Muscle layer of duodenum (tissue), 2 donors: ENCODE measurements at regions not wholly inside any gene's neighbourhood (a gene's known extent, or its start where the extent isn't known, plus 50 kb on each side); places are given as distances from the start of the nearest gene placed in this dataset.

Experiments used
- H3K27ac ChIP-seq: one replicate; pipeline ENCODE4 v1.7.0; 2013; ENCODE audit warnings: mild to moderate bottlenecking, low read length
- H3K27me3 ChIP-seq: one replicate; pipeline ENCODE4 v1.7.0; 2013; ENCODE audit warnings: low read depth, mild to moderate bottlenecking, control low read depth, low read length
- H3K36me3 ChIP-seq, 2 donors: one replicate each; pipeline ENCODE4 v1.7.0; 2013; ENCODE audit warnings: low read length in 2 of 2, control low read depth in 1 of 2, mild to moderate bottlenecking in 1 of 2; ENCODE audit not compliant: insufficient read depth in 2 of 2, control insufficient read depth in 1 of 2
- H3K4me1 ChIP-seq, 2 donors: one replicate each; pipeline ENCODE4 v1.7.0; 2013; ENCODE audit warnings: low read length in 2 of 2, mild to moderate bottlenecking in 2 of 2, control low read depth in 1 of 2, moderate library complexity in 1 of 2; ENCODE audit not compliant: insufficient read depth in 2 of 2, control insufficient read depth in 1 of 2
- H3K4me3 ChIP-seq, 2 donors: one replicate each; pipeline ENCODE4 v1.7.0; 2013; ENCODE audit warnings: low read length in 2 of 2, low read depth in 1 of 2, mild to moderate bottlenecking in 1 of 2
- H3K9me3 ChIP-seq, 2 donors: one replicate each; pipeline ENCODE4 v1.7.0; 2013; ENCODE audit warnings: low read length in 2 of 2, control low read depth in 1 of 2, mild to moderate bottlenecking in 1 of 2; ENCODE audit not compliant: control insufficient read depth in 1 of 2
- donor health status: healthy.

DNA sequence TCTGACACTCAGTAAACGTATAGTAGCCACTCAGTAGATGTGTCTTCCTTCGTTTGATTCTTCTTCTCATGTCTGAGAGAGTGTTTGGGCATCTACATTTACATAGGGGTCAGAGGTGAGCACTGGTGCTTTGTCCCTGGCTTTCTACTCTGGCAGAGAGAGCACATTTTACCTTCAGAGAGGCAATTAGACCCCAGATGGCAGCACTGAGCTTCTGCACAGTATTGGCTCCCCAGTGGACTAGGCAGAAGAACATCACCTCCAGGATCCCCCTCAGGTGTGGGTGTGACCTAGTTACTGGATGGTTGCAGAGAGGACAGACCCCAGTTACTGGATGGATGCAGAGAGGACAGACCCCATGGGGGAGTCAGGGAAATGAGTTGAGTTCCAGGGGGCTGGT, 327.2 kb downstream of the DHX35 start:
- Histone ChIP-seq H3K9me3 (no peaks in the 10 kb centered on the region), H3K4me3 (no peak overlapping the region), H3K27ac (no peak overlapping the region), H3K27me3 (no peaks in the 10 kb centered on the region), H3K36me3 (no peaks in the 10 kb centered on the region), H3K4me1 (no peaks in the 10 kb centered on the region)

DNA sequence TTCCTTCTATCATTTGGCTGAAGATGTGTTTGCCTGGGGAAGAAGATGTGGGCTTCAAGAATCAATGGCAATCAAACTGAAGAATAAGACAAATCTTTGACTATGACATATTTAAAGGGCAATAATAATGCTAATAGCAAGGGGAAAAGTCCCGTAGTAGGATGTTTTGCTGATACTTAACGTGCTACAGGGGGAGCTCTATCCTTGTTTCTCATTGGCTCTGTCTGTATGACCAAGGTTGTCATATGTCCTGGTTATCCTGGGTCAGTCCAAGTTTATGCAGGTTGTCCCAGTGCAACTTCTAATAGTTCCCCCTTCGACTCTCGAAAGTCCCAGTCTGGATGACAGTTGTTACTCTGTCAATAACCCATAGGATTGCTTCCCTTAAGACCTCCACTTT, 321.3 kb downstream of the DHX35 start:
- Histone ChIP-seq H3K36me3 (no peaks in the 10 kb centered on the region), H3K9me3 (no peaks in the 10 kb centered on the region), H3K27me3 (no peaks in the 10 kb centered on the region), H3K27ac (no peak overlapping the region), H3K4me1 (peaks cover 0 to 6% of the 10 kb centered on the region in 2 donors), H3K4me3 (no peak overlapping the region)

DNA sequence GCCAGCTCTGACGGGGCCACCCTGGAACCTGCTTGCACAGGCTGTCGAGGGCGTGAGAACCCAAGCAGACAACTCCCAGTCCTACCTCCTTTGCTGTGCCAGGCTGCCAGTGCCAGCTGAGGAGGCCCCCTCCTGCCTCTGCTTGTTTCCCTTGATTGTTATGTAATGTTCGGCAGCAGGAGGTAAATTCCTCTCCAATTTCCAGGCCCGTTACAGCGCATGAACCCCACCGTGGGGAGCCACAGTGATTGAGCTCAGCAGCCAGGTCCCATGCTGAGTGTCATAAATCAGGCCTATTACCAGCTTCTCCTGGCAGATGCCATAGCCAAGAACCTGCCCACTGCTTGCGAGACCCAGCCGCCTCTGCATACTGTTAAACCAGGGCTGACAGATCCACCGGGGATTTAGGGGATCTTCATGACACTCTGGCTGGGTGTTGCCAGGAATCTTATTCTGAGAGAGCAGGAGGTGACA, 320.5 kb downstream of the DHX35 start:
- Histone ChIP-seq H3K27me3 (no peaks in the 10 kb centered on the region), H3K9me3 (no peaks in the 10 kb centered on the region), H3K4me1 (peaks cover 0 to 6% of the 10 kb centered on the region in 2 donors), H3K4me3 (no peak overlapping the region), H3K36me3 (no peaks in the 10 kb centered on the region), H3K27ac (no peak overlapping the region)

DNA sequence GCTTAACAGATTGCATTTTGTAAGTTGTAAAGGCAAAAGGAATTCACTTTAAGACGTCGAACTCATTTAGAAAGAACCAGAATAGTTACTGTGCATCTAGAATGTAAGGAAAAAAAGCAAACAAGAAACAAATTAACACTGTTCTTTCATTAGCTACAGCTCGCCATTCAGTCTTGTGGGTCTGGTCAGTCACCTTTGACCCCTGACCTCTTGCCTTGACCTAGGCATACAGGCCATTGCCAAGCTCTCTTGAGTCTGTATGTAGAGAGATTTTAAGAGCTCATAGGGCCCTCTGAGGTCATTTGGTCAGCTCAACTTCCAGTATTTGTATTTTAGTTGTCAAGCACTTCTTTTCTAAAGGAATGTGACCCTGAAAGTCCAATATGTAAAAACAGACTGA, 318.7 kb downstream of the DHX35 start:
- Histone ChIP-seq H3K4me3 (no peak overlapping the region), H3K9me3 (peaks cover 3% of the 10 kb centered on the region in 2 donors), H3K4me1 (peaks cover 0 to 6% of the 10 kb centered on the region in 2 donors), H3K36me3 (no peaks in the 10 kb centered on the region), H3K27me3 (no peaks in the 10 kb centered on the region), H3K27ac (no peak overlapping the region)

DNA sequence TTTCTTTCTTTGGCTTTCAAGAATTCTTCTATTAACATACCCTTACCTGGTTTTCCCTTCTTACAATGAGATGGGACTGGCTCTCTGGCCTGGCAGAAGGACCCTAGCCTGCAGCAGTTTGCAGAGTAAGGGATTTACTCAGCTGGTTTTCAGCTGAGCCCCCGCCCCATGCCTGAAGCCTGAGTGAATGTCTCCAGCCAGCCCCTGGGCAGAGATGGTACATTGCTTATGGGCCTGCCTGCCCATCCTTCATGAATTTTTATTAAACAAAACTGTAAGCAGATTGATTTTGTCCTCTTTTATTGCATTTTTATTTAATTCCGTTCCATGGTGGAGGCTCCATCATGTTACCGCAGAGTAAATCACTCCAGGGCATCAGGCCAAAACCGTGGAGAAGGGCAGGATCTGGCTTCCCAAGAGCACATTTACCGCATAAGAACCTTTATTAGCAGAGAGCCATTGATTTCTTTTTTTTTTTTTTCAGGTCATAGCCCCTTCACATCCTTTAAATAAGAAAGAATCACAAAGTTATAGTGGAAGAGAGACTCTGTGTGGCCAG, 316.2 kb downstream of the DHX35 start:
- Histone ChIP-seq H3K27me3 (no peaks in the 10 kb centered on the region), H3K9me3 (peaks cover 3% of the 10 kb centered on the region in 2 donors), H3K4me1 (peaks cover 0 to 6% of the 10 kb centered on the region in 2 donors), H3K36me3 (no peaks in the 10 kb centered on the region), H3K27ac (no peak overlapping the region), H3K4me3 (no peak overlapping the region)

DNA sequence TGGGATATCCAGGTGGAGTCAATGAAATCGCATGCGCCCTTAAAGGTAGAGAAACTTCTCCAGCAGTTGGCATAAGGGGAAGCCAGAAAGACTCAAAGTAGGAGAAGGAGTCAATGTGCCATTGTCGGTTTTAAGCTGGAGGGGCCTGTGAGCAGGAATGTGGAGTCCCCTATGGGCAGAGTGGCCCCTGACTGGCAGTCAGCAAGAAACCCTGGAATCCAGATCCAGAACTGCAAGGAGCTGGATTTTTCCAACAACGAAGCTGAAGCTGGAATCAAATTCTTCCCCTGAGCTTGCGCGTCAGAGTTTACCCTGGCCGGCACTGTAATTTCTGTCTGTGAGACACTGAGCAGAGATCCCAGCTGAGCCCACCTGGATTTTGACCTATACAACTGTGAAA, 315.0 kb downstream of the DHX35 start:
- Histone ChIP-seq H3K9me3 (peaks cover 3% of the 10 kb centered on the region in 2 donors), H3K27me3 (no peaks in the 10 kb centered on the region), H3K27ac (no peak overlapping the region), H3K4me3 (no peak overlapping the region), H3K4me1 (peaks cover 0 to under 1% of the 10 kb centered on the region in 2 donors), H3K36me3 (no peaks in the 10 kb centered on the region)

DNA sequence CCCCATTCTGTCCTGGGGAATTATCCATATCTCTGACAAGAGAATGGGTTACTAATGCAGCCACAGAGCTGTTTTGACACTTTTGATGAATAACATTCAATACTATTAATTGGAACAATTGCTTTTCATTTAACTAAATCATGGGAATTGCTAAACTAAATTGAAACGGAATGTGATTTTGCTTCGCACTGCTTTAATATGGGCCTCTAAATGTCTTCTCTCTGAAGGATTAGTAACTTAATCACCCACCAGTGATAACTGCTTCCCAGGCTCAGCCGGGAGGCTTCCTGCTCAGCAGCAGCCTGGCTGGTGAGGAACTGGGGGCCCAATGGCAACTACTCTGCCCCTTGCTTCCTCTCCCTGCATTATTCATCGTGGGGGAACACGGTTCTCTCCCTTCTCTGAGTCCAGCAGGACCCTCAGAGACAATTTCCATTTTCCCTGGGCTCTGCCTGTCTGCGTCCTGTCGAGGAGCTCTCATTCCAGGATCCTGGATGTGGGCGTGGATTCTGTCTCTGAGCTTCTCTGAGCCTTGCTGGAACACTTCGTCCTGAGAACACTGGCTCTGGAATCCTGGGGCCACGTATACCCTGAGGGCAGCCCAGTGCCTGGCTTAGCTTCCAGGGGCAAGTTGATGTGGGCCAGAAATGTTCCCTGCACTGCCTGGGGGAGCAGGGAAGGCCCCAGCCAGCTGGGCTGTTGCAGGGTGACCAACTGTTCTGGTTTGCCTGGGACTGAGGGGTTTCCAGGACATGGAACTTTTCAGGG, 308.9 kb downstream of the DHX35 start:
- Histone ChIP-seq H3K9me3 (no peaks in the 10 kb centered on the region), H3K4me3 (no peak overlapping the region), H3K4me1 (peaks cover 4% of the 10 kb centered on the region in 2 donors), H3K36me3 (no peaks in the 10 kb centered on the region), H3K27me3 (no peaks in the 10 kb centered on the region), H3K27ac (no peak overlapping the region)

DNA sequence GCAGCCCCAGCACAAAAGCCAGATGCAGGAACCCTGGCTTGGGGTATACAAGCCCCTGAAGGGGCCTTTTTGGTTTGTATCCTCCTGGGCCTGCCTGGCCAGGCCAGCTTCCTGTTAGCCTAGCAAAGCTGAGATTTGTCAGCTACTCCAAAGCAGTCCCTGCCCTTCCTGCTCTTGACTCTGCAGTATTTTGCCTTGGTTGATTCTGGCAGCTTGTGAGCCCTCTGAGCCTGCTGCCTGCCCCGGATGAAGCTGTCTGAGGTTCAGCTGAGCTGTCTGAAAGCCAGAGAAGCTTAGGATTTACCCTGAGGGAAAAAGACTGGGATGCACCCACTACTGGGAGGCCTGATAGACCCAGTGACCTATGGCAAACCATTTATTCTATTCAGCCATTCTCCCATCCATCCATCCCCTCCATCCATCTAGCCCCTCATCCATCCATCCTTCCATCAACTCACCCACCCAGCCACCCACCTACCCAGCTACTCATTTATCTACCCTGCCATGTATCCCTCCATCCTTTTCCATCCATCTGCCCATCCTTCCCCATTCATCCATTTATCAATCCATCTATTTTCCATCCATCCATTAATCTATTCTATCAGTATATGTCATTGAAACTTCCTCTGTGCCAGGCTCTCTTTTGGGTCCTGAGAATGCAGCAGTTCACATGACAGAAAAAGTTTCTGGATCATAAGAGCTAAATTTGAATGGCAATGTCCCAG, 307.5 kb downstream of the DHX35 start:
- Histone ChIP-seq H3K4me1 (peaks cover 4% of the 10 kb centered on the region in 2 donors), H3K4me3 (no peak overlapping the region), H3K36me3 (no peaks in the 10 kb centered on the region), H3K9me3 (no peaks in the 10 kb centered on the region), H3K27me3 (no peaks in the 10 kb centered on the region), H3K27ac (no peak overlapping the region)

DNA sequence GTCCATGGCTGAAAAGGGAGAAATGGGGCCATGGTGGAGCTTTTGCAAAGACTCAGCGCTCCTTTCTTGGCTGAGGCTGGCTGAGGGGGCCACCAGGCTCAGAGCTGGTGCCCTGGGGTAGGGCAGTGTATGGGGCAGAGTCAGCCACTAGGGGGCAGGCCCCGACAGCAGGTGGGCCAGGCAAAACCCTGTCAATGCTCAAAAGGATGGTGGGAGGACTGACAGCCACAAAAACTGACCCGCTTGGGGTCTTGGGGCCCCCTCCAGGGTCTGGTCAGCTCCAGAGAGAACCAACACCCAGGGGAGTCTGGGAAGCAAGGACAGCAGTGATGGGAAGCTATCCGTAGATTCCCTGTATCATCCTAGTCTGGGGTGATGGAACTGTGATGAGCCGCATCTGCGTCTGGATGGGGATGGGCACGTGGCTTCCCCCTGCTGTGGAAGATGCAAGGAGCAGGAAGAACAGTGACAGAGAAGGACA, 306.9 kb downstream of the DHX35 start:
- H3K9me3 ChIP-seq = no peaks in the 10 kb centered on the region
- no peaks in the 10 kb centered on the region for H3K36me3 ChIP-seq
- H3K27ac ChIP-seq = no peak overlapping the region
- peaks cover 4% of the 10 kb centered on the region in 2 donors for H3K4me1 ChIP-seq
- H3K4me3 ChIP-seq = no peak overlapping the region
- H3K27me3 ChIP-seq = no peaks in the 10 kb centered on the region

DNA sequence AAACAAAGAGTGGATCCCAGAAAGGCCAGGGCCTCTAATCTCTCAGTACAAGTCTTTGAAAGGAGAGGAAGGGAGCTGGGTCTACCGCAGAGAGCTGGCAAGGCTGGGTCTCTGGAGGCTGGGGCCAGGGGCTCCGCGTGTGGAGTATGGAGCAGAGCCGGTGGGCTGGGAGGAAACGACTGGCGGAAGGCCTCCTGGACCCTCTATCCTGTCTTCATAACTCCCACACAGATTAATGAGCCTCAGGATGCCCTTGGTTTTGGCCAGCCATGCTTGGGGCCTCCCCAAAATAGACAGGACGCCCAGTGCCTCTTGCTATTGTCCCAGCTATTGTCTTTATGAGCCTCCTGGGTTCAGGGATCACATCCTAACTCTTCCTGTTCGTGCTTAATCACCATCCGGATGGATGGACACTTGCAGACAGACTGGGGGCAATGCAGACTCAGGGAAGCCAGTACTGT, 306.4 kb downstream of the DHX35 start:
- H3K27ac ChIP-seq = no peak overlapping the region
- H3K9me3 ChIP-seq = no peaks in the 10 kb centered on the region
- peaks cover 4% of the 10 kb centered on the region in 2 donors for H3K4me1 ChIP-seq
- no peaks in the 10 kb centered on the region for H3K27me3 ChIP-seq
- H3K4me3 ChIP-seq = no peak overlapping the region
- H3K36me3 ChIP-seq = no peaks in the 10 kb centered on the region

DNA sequence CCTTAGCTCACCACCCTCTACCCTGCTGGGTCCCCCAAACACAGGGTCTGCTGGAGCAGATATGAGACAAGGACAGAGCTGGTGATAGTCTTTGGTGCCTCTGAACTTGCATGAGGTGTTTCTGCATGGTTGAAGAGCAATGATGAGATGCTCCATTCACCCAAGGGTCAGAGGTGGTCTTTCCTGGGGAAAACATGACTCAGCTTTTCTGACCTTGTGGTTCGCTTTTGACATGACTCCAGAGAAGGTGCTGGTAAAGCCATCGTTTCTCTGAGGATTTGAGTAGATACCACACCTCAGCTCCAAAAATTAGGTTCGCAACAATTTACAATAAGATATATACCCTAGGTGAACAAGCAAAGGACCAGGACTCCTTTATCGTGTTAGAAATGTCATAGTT, 304.8 kb downstream of the DHX35 start:
- Histone ChIP-seq H3K9me3 (no peaks in the 10 kb centered on the region), H3K27me3 (no peaks in the 10 kb centered on the region), H3K4me3 (no peak overlapping the region), H3K4me1 (peaks cover 4% of the 10 kb centered on the region in 2 donors), H3K27ac (no peak overlapping the region), H3K36me3 (no peaks in the 10 kb centered on the region)
